ENCODE measurements at regions not wholly inside any gene's neighbourhood (a gene's known extent, or its start where the extent isn't known, plus 50 kb on each side); places are given as distances from the start of the nearest gene placed in this dataset.

DNA sequence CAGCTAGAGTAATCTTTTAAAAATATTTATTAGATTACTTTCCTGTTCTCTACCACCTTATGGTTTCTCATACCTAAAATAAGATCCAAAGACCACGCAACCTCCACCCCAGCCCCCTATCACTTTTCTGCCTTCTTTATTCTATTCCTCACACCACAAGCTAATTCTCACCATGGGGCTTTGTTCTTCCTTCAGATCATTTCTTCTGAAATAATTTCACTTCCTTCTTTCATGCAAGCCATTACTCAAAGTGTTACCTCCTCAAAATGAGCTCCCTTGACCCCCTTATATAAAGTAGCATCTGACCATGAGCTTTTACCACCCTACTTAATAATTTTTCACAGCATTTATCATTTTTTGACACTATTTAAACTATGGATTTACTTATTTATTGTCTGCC, 233.2 kb upstream of the TMCO5A start:
- H3K4me1 ChIP-seq (ENCODE audit: control insufficient read depth, insufficient read depth, low read length), result no peaks in the 10 kb centered on the region
- no peak overlapping the region for H3K27ac ChIP-seq (ENCODE audit: low read length)
- no TSS peak for BruUV-seq (replicated peaks)
- H3K27me3 ChIP-seq (ENCODE audit: control insufficient read depth, insufficient read depth, low read length), result no peaks in the 10 kb centered on the region
- ATAC-seq (no peak), DNase-seq (ENCODE audit: low read depth, low spot score) (no peak)
- in situ Hi-C loops (cut with HindIII; ENCODE audit: low pct_unique_long_range_greater_than_20kb, low sequenced_read_pairs), result no loop called here
- no peaks in the 10 kb centered on the region for H3K9me3 ChIP-seq (ENCODE audit: control insufficient read depth, insufficient read depth, low read depth, low read length)
- TF ChIP-seq, protein P1, sequence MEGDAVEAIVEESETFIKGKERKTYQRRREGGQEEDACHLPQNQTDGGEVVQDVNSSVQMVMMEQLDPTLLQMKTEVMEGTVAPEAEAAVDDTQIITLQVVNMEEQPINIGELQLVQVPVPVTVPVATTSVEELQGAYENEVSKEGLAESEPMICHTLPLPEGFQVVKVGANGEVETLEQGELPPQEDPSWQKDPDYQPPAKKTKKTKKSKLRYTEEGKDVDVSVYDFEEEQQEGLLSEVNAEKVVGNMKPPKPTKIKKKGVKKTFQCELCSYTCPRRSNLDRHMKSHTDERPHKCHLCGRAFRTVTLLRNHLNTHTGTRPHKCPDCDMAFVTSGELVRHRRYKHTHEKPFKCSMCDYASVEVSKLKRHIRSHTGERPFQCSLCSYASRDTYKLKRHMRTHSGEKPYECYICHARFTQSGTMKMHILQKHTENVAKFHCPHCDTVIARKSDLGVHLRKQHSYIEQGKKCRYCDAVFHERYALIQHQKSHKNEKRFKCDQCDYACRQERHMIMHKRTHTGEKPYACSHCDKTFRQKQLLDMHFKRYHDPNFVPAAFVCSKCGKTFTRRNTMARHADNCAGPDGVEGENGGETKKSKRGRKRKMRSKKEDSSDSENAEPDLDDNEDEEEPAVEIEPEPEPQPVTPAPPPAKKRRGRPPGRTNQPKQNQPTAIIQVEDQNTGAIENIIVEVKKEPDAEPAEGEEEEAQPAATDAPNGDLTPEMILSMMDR (IDR thresholded peaks at IDR 0.05), result no peak
- TF ChIP-seq POLR2AphosphoS5 (IDR thresholded peaks at IDR 0.05; ENCODE audit: low read depth, low read length) (no peak), SIN3A (IDR thresholded peaks at IDR 0.05; ENCODE audit: borderline replicate concordance, insufficient read depth, low read depth, low read length) (no peak), TCF7L2 (IDR thresholded peaks at IDR 0.05; ENCODE audit: low read depth, low read length) (no peak)
- TF ChIP-seq, protein P2, sequence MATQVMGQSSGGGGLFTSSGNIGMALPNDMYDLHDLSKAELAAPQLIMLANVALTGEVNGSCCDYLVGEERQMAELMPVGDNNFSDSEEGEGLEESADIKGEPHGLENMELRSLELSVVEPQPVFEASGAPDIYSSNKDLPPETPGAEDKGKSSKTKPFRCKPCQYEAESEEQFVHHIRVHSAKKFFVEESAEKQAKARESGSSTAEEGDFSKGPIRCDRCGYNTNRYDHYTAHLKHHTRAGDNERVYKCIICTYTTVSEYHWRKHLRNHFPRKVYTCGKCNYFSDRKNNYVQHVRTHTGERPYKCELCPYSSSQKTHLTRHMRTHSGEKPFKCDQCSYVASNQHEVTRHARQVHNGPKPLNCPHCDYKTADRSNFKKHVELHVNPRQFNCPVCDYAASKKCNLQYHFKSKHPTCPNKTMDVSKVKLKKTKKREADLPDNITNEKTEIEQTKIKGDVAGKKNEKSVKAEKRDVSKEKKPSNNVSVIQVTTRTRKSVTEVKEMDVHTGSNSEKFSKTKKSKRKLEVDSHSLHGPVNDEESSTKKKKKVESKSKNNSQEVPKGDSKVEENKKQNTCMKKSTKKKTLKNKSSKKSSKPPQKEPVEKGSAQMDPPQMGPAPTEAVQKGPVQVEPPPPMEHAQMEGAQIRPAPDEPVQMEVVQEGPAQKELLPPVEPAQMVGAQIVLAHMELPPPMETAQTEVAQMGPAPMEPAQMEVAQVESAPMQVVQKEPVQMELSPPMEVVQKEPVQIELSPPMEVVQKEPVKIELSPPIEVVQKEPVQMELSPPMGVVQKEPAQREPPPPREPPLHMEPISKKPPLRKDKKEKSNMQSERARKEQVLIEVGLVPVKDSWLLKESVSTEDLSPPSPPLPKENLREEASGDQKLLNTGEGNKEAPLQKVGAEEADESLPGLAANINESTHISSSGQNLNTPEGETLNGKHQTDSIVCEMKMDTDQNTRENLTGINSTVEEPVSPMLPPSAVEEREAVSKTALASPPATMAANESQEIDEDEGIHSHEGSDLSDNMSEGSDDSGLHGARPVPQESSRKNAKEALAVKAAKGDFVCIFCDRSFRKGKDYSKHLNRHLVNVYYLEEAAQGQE (IDR thresholded peaks at IDR 0.05; ENCODE audit: insufficient read depth in 1 of 2, low read depth in 2 of 2, low read length in 1 of 2), result no peak
- CTCF ChIA-PET, result no interaction called here
- no peak overlapping the region for H3K4me3 ChIP-seq (ENCODE audit: low read depth in 2 of 2, low read length in 2 of 2)
- POLR2A ChIA-PET, result interaction anchor here (0.5 kb wide), 1 partner anchor 10 kb away, joined by 7 read pairs; no protein-coding TSS in a partner anchor
- intact Hi-C loops (cut with micrococcal nuclease; ENCODE audit: unreplicated experiment), result no loop called here
- H3K36me3 ChIP-seq (ENCODE audit: control insufficient read depth, insufficient read depth, low read length), result no peaks in the 10 kb centered on the region

DNA sequence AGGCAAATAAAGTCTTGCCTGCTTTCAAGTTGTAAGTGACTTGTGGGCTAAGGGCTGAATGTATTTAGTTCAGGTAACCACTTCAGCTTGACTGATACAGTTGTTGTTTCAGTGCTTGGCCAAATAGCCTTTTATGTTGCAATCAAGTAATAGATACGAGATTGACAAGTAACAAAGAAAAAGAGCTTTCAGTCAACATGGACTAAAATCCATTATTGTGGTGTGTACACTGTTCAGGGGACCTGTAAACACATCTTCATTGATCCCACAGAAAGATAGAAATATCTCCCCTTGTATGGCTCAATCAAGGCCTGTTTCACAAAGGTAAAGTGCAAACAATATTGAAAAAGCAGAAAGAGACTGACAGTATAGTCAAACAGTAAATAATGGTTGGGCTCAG, 224.8 kb upstream of the TMCO5A start:
- in situ Hi-C loops (cut with HindIII; ENCODE audit: low pct_unique_long_range_greater_than_20kb, low sequenced_read_pairs), result no loop called here
- Histone ChIP-seq H3K4me1 (ENCODE audit: control insufficient read depth, insufficient read depth, low read length) (no peaks in the 10 kb centered on the region), H3K36me3 (ENCODE audit: control insufficient read depth, insufficient read depth, low read length) (no peaks in the 10 kb centered on the region), H3K27ac (ENCODE audit: low read length) (no peak overlapping the region), H3K27me3 (ENCODE audit: control insufficient read depth, insufficient read depth, low read length) (no peaks in the 10 kb centered on the region), H3K9me3 (ENCODE audit: control insufficient read depth, insufficient read depth, low read depth, low read length) (no peaks in the 10 kb centered on the region), H3K4me3 (ENCODE audit: low read depth in 2 of 2, low read length in 2 of 2) (no peak overlapping the region)
- POLR2A ChIA-PET, result no interaction called here
- intact Hi-C loops (cut with micrococcal nuclease; ENCODE audit: unreplicated experiment), result no loop called here
- no peak for TF ChIP-seq TCF7L2 (IDR thresholded peaks at IDR 0.05; ENCODE audit: low read depth, low read length)
- TF ChIP-seq, protein P1 (IDR thresholded peaks at IDR 0.05), result no peak
- DNase-seq (ENCODE audit: low read depth, low spot score) (no peak), ATAC-seq (no peak)
- CTCF ChIA-PET, result no interaction called here
- no TSS peak for BruUV-seq (replicated peaks)

DNA sequence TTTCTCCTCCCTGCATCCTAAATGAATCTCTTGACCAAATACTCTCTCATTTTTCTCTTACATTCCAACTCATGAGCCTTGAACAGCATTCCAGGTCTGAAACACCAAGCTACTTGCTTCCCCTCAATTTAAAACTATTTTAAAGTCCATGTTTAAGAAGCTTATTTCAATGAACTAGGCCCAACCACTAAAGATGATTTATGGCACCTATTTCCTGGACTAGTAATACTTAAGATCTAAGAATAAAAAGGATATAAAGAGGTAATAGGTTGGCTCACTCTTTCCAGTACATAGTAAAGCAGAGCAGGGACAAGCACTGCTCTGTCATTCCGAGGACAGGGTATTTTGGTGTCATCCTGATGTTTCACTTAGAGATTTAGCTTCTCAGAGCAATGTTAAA, 219.3 kb upstream of the TMCO5A start:
- Histone ChIP-seq H3K9me3 (ENCODE audit: control insufficient read depth, insufficient read depth, low read depth, low read length) (no peaks in the 10 kb centered on the region), H3K4me1 (ENCODE audit: control insufficient read depth, insufficient read depth, low read length) (no peaks in the 10 kb centered on the region), H3K27me3 (ENCODE audit: control insufficient read depth, insufficient read depth, low read length) (no peaks in the 10 kb centered on the region), H3K4me3 (ENCODE audit: low read depth in 2 of 2, low read length in 2 of 2) (no peak overlapping the region), H3K27ac (ENCODE audit: low read length) (no peak overlapping the region), H3K36me3 (ENCODE audit: control insufficient read depth, insufficient read depth, low read length) (no peaks in the 10 kb centered on the region)
- BruUV-seq (replicated peaks), result no TSS peak
- CTCF ChIA-PET, result no interaction called here
- no peak for ATAC-seq
- in situ Hi-C loops (cut with HindIII; ENCODE audit: low pct_unique_long_range_greater_than_20kb, low sequenced_read_pairs), result no loop called here
- intact Hi-C loops (cut with micrococcal nuclease; ENCODE audit: unreplicated experiment), result no loop called here
- no peak for DNase-seq (ENCODE audit: low read depth, low spot score)
- POLR2A ChIA-PET, result no interaction called here
- TF ChIP-seq, protein P2 (IDR thresholded peaks at IDR 0.05; ENCODE audit: insufficient read depth in 1 of 2, low read depth in 2 of 2, low read length in 1 of 2), result no peak
- TF ChIP-seq POLR2AphosphoS5 (IDR thresholded peaks at IDR 0.05; ENCODE audit: low read depth, low read length) (no peak), TCF7L2 (IDR thresholded peaks at IDR 0.05; ENCODE audit: low read depth, low read length) (no peak)

All from Panc1 (cell line).